Gastrocnemius medialis (tissue), 4 donors: ENCODE measurements at regions not wholly inside any gene's neighbourhood (a gene's known extent, or its start where the extent isn't known, plus 50 kb on each side); places are given as distances from the start of the nearest gene placed in this dataset.

Experiments
- CTCF ChIP-seq, 5 experiments: fragments of 450-650 bp in 3 of 5; fragments of 200-600 bp in 2 of 5; sonication (generic) in 2 of 5; IDR thresholded peaks in 4 of 5; conservative IDR thresholded peaks in 1 of 5; 1 replicate in 4 of 5; 2 replicates in 1 of 5; pipeline ENCODE4 v1.5.1; 2016 to 2019; ENCODE audit warnings: antibody characterized with exemption in 5 of 5, mild to moderate bottlenecking in 3 of 5, moderate library complexity in 3 of 5
- POLR2A ChIP-seq, 2 donors: fragments of 450-650 bp; IDR thresholded peaks; one replicate each; pipeline ENCODE4 v1.6.1; 2017; ENCODE audit warnings: antibody characterized with exemption in 2 of 2, mild to moderate bottlenecking in 2 of 2, moderate library complexity in 2 of 2

DNA sequence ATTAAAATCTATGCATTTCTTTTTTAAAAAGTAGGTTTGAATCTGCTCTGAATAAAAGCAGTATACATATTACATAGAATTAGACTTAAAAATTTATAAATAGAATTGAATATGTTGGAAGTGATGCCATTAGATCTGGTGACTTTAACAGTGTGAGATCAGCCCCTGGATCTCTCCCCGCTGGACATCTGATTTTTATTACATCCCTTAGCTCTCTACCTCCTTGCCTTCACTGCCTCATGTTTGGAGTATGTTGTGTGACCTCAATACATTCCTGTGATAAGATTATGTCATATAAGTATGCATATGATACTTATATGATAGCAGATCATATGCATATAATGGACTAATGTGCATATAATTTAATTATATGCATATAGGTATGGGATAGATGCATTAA lies 643.4 kb upstream of the NR2F2 start:
- no peak for TF ChIP-seq POLR2A (IDR thresholded peaks at IDR 0.05)
- no peak for TF ChIP-seq CTCF (IDR thresholded peaks at IDR 0.05 in 4 of 5, conservative IDR thresholded peaks at IDR 0.05 in 1 of 5)
